ENCODE measurements at regions not wholly inside any gene's neighbourhood (a gene's known extent, or its start where the extent isn't known, plus 50 kb on each side); places are given as distances from the start of the nearest gene placed in this dataset.

- Histone ChIP-seq H3K9me2 (replicated peaks; ENCODE audit: control insufficient read depth, low read length) (no peaks in the 10 kb centered on the region; the same call in 1 of the 2 replicates), H3K4me2 (ENCODE audit: low read length) (no peak overlapping the region), H3K4me1 (ENCODE audit: control insufficient read depth, low read length) (no peaks in the 10 kb centered on the region), H3K27ac (ENCODE audit: low read depth, low read length) (no peak overlapping the region), H3F3A (ENCODE audit: control insufficient read depth, insufficient read depth) (no peaks in the 10 kb centered on the region), H3K27me3 (ENCODE audit: control insufficient read depth, low read length) (no peaks in the 10 kb centered on the region), H3K4me3 (ENCODE audit: low read length) (no peak overlapping the region), H3K9me3 (ENCODE audit: control insufficient read depth, insufficient read depth, low read length) (no peaks in the 10 kb centered on the region; the same call in 1 of the 2 replicates), H3K79me2 (ENCODE audit: control insufficient read depth, low read length) (no peaks in the 10 kb centered on the region), H3K36me3 (ENCODE audit: control insufficient read depth, low read length) (no peaks in the 10 kb centered on the region), H4K20me1 (ENCODE audit: control insufficient read depth, insufficient read depth, low read depth, low read length) (no peaks in the 10 kb centered on the region)
- TF ChIP-seq EZH2phosphoT487 (IDR thresholded peaks at IDR 0.05; ENCODE audit: borderline replicate concordance, low read length) (no peak), CTCF (IDR thresholded peaks at IDR 0.05; ENCODE audit: low read depth, low read length, poor library complexity, severe bottlenecking) (no peak)
Measured at GRCh38 chr12:71045781-71046180, 112.0 kb downstream of the TSPAN8 start.

- Histone ChIP-seq H4K20me1 (ENCODE audit: control insufficient read depth, insufficient read depth, low read depth, low read length) (no peaks in the 10 kb centered on the region), H3K79me2 (ENCODE audit: control insufficient read depth, low read length) (no peaks in the 10 kb centered on the region), H3K27ac (ENCODE audit: low read depth, low read length) (no peak overlapping the region), H3K4me3 (ENCODE audit: low read length) (no peak overlapping the region), H3K4me2 (ENCODE audit: low read length) (no peak overlapping the region), H3K27me3 (ENCODE audit: control insufficient read depth, low read length) (no peaks in the 10 kb centered on the region), H3K9me2 (replicated peaks; ENCODE audit: control insufficient read depth, low read length) (no peaks in the 10 kb centered on the region; the same call in 1 of the 2 replicates), H3K4me1 (ENCODE audit: control insufficient read depth, low read length) (no peaks in the 10 kb centered on the region), H3F3A (ENCODE audit: control insufficient read depth, insufficient read depth) (no peaks in the 10 kb centered on the region), H3K9me3 (ENCODE audit: control insufficient read depth, insufficient read depth, low read length) (no peaks in the 10 kb centered on the region; the same call in 1 of the 2 replicates), H3K36me3 (ENCODE audit: control insufficient read depth, low read length) (no peaks in the 10 kb centered on the region)
- no peak for TF ChIP-seq CTCF (IDR thresholded peaks at IDR 0.05; ENCODE audit: low read depth, low read length, poor library complexity, severe bottlenecking)
- no peak for TF ChIP-seq EZH2phosphoT487 (IDR thresholded peaks at IDR 0.05; ENCODE audit: borderline replicate concordance, low read length)
Measured at GRCh38 chr12:71041476-71041875, 116.3 kb downstream of the TSPAN8 start.

GRCh38 chr12:71038960-71039359 is 118.4 kb upstream of the PTPRR start:
- Histone ChIP-seq H3K4me2 (ENCODE audit: low read length) (no peak overlapping the region), H3K9me3 (ENCODE audit: control insufficient read depth, insufficient read depth, low read length) (no peaks in the 10 kb centered on the region), H3K4me3 (ENCODE audit: low read length) (no peak overlapping the region), H3K27me3 (ENCODE audit: control insufficient read depth, low read length) (no peaks in the 10 kb centered on the region), H3K27ac (ENCODE audit: low read depth, low read length) (no peak overlapping the region), H3F3A (ENCODE audit: control insufficient read depth, insufficient read depth) (no peaks in the 10 kb centered on the region), H3K9me2 (replicated peaks; ENCODE audit: control insufficient read depth, low read length) (no peaks in the 10 kb centered on the region), H4K20me1 (ENCODE audit: control insufficient read depth, insufficient read depth, low read depth, low read length) (no peaks in the 10 kb centered on the region), H3K4me1 (ENCODE audit: control insufficient read depth, low read length) (no peaks in the 10 kb centered on the region), H3K79me2 (ENCODE audit: control insufficient read depth, low read length) (no peaks in the 10 kb centered on the region), H3K36me3 (ENCODE audit: control insufficient read depth, low read length) (no peaks in the 10 kb centered on the region)
- TF ChIP-seq CTCF (IDR thresholded peaks at IDR 0.05; ENCODE audit: low read depth, low read length, poor library complexity, severe bottlenecking) (no peak), EZH2phosphoT487 (IDR thresholded peaks at IDR 0.05; ENCODE audit: borderline replicate concordance, low read length) (no peak)

Data from DOHH2 (cell line).